ENCODE measurements at regions not wholly inside any gene's neighbourhood (a gene's known extent, or its start where the extent isn't known, plus 50 kb on each side); places are given as distances from the start of the nearest gene placed in this dataset.

GRCh38 chr3:159413319-159413718, 575.3 kb upstream of the IL12A start:
- no peak overlapping the region for H3K27ac ChIP-seq (ENCODE audit: low read depth, low read length)
- H3K4me1 Mint-ChIP-seq = no peaks in the 10 kb centered on the region
- peaks cover 33% of the 10 kb centered on the region for H3K9me3 Mint-ChIP-seq
- H3K4me3 ChIP-seq (ENCODE audit: low read length) = no peak overlapping the region
- no peaks in the 10 kb centered on the region for H3K36me3 Mint-ChIP-seq (ENCODE audit: low read depth)
- H3K9ac ChIP-seq (ENCODE audit: extremely low read depth, low read length, poor library complexity, severe bottlenecking) = no peak overlapping the region
- no peaks in the 10 kb centered on the region for H3K4me1 ChIP-seq (ENCODE audit: control insufficient read depth, insufficient read depth, low read length)
- H3K9me3 ChIP-seq (ENCODE audit: control insufficient read depth, low read length) = peaks cover 4% of the 10 kb centered on the region
- no peak overlapping the region for H3K27ac Mint-ChIP-seq
- no peak overlapping the region for H3K4me3 Mint-ChIP-seq
- no peaks in the 10 kb centered on the region for H3K36me3 ChIP-seq (ENCODE audit: control insufficient read depth, insufficient read depth, low read length)
- H3K27me3 Mint-ChIP-seq (ENCODE audit: insufficient read depth) = no peaks in the 10 kb centered on the region
- TF ChIP-seq, protein P1, sequence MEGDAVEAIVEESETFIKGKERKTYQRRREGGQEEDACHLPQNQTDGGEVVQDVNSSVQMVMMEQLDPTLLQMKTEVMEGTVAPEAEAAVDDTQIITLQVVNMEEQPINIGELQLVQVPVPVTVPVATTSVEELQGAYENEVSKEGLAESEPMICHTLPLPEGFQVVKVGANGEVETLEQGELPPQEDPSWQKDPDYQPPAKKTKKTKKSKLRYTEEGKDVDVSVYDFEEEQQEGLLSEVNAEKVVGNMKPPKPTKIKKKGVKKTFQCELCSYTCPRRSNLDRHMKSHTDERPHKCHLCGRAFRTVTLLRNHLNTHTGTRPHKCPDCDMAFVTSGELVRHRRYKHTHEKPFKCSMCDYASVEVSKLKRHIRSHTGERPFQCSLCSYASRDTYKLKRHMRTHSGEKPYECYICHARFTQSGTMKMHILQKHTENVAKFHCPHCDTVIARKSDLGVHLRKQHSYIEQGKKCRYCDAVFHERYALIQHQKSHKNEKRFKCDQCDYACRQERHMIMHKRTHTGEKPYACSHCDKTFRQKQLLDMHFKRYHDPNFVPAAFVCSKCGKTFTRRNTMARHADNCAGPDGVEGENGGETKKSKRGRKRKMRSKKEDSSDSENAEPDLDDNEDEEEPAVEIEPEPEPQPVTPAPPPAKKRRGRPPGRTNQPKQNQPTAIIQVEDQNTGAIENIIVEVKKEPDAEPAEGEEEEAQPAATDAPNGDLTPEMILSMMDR (conservative IDR thresholded peaks at IDR 0.05) = no peak
- no peaks in the 10 kb centered on the region for H3K27me3 ChIP-seq (ENCODE audit: control insufficient read depth, insufficient read depth, low read length, poor library complexity, severe bottlenecking)
- 77% methylated on average over 2 of the region's 2 CpGs; no CpG with 5 or more reads in 1 of the 2 experiments for WGBS, 2 experiments (ENCODE audit: insufficient coverage in 1 of 2, insufficient read length in 1 of 2)
- no peak for DNase-seq

DNA sequence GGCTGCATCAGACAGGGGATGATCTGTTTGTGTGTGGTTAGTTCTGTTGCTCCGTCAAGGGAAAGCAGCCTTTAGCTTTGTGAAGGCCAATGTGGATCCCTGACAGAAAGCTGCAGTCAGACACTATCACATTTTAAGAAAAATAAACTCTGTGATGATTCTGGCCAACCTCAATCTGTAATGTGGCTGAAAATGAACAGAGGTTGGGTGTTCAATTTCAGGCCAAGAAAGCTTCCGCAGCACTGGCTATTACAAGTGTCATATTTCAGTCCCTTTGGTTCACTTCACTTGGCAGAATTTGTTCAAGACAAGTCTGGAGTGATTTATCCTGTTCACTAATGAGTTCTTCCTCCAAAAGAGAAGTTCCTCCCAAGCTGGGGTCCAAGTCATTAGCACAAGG, 571.8 kb upstream of the IL12A start:
- H3K4me1 Mint-ChIP-seq = no peaks in the 10 kb centered on the region
- TF ChIP-seq, protein P1 (conservative IDR thresholded peaks at IDR 0.05) = no peak
- no peaks in the 10 kb centered on the region for H3K27me3 Mint-ChIP-seq (ENCODE audit: insufficient read depth)
- Histone ChIP-seq H3K27ac (ENCODE audit: low read depth, low read length) (no peak overlapping the region), H3K9ac (ENCODE audit: extremely low read depth, low read length, poor library complexity, severe bottlenecking) (no peak overlapping the region), H3K4me1 (ENCODE audit: control insufficient read depth, insufficient read depth, low read length) (no peaks in the 10 kb centered on the region), H3K9me3 (ENCODE audit: control insufficient read depth, low read length) (no peaks in the 10 kb centered on the region), H3K4me3 (ENCODE audit: low read length) (no peak overlapping the region), H3K27me3 (ENCODE audit: control insufficient read depth, insufficient read depth, low read length, poor library complexity, severe bottlenecking) (no peaks in the 10 kb centered on the region), H3K36me3 (ENCODE audit: control insufficient read depth, insufficient read depth, low read length) (no peaks in the 10 kb centered on the region)
- no peaks in the 10 kb centered on the region for H3K36me3 Mint-ChIP-seq (ENCODE audit: low read depth)
- H3K9me3 Mint-ChIP-seq = peaks cover 7% of the 10 kb centered on the region
- no peak overlapping the region for H3K4me3 Mint-ChIP-seq
- 75 to 92% methylated on average over 1 to 2 of the region's 2 CpGs for WGBS, 2 experiments (ENCODE audit: insufficient coverage in 1 of 2, insufficient read length in 1 of 2)
- no peak overlapping the region for H3K27ac Mint-ChIP-seq
- DNase-seq = no peak

GRCh38 chr3:159417761-159418160, 570.9 kb upstream of the IL12A start:
- no peaks in the 10 kb centered on the region for H3K36me3 ChIP-seq (ENCODE audit: control insufficient read depth, insufficient read depth, low read length)
- peaks cover 9% of the 10 kb centered on the region for H3K9me3 Mint-ChIP-seq
- WGBS, 2 experiments (ENCODE audit: insufficient coverage in 1 of 2, insufficient read length in 1 of 2) = 92% methylated on average over 2 of the region's 2 CpGs; no CpG with 5 or more reads in 1 of the 2 experiments
- no peak overlapping the region for H3K27ac ChIP-seq (ENCODE audit: low read depth, low read length)
- no peaks in the 10 kb centered on the region for H3K27me3 ChIP-seq (ENCODE audit: control insufficient read depth, insufficient read depth, low read length, poor library complexity, severe bottlenecking)
- no peaks in the 10 kb centered on the region for H3K27me3 Mint-ChIP-seq (ENCODE audit: insufficient read depth)
- H3K4me1 ChIP-seq (ENCODE audit: control insufficient read depth, insufficient read depth, low read length) = no peaks in the 10 kb centered on the region
- no peaks in the 10 kb centered on the region for H3K36me3 Mint-ChIP-seq (ENCODE audit: low read depth)
- H3K4me1 Mint-ChIP-seq = no peaks in the 10 kb centered on the region
- no peak overlapping the region for H3K9ac ChIP-seq (ENCODE audit: extremely low read depth, low read length, poor library complexity, severe bottlenecking)
- H3K4me3 ChIP-seq (ENCODE audit: low read length) = no peak overlapping the region
- TF ChIP-seq, protein P1 (conservative IDR thresholded peaks at IDR 0.05) = no peak
- H3K27ac Mint-ChIP-seq = no peak overlapping the region
- DNase-seq = no peak
- no peaks in the 10 kb centered on the region for H3K9me3 ChIP-seq (ENCODE audit: control insufficient read depth, low read length)
- H3K4me3 Mint-ChIP-seq = no peak overlapping the region

Measured in endodermal cell (in vitro differentiated cells).